ENCODE measurements at regions not wholly inside any gene's neighbourhood (a gene's known extent, or its start where the extent isn't known, plus 50 kb on each side); places are given as distances from the start of the nearest gene placed in this dataset.

- H3K4me3 ChIP-seq (ENCODE audit: low read depth, low read length), result no peak overlapping the region
- no peak for TF ChIP-seq CTCF (IDR thresholded peaks at IDR 0.05; ENCODE audit: insufficient read depth, low read depth, low read length)
- no peak for DNase-seq (ENCODE audit: low read depth)
These were observed 541.1 kb downstream of the ETS1 start for GRCh38 chr11:128046213-128046612.

GRCh38 chr11:128045094-128045725 is 542.1 kb downstream of the ETS1 start:
- TF ChIP-seq CTCF (IDR thresholded peaks at IDR 0.05; ENCODE audit: insufficient read depth, low read depth, low read length), result no peak
- DNase-seq (ENCODE audit: low read depth), result peak; percentile 39
- H3K4me3 ChIP-seq (ENCODE audit: low read depth, low read length), result no peak overlapping the region

- DNase-seq (ENCODE audit: low read depth), result no peak
These were observed 545.0 kb downstream of the ETS1 start for GRCh38 chr11:128042290-128042751.

GRCh38 chr11:128040603-128041002 is 546.8 kb downstream of the ETS1 start:
- no peak for TF ChIP-seq CTCF (IDR thresholded peaks at IDR 0.05; ENCODE audit: insufficient read depth, low read depth, low read length)
- no peak overlapping the region for H3K4me3 ChIP-seq (ENCODE audit: low read depth, low read length)
- peak; percentile 78 for DNase-seq (ENCODE audit: low read depth)

More at GRCh38 chr11:128042290-128042751, 545.0 kb downstream of the ETS1 start:
- no peak overlapping the region for H3K4me3 ChIP-seq (ENCODE audit: low read depth, low read length)
- TF ChIP-seq CTCF (IDR thresholded peaks at IDR 0.05; ENCODE audit: insufficient read depth, low read depth, low read length), result no peak

- H3K4me3 ChIP-seq (ENCODE audit: low read depth, low read length), result no peak overlapping the region
- DNase-seq (ENCODE audit: low read depth), result peak; percentile 91
- TF ChIP-seq CTCF (IDR thresholded peaks at IDR 0.05; ENCODE audit: insufficient read depth, low read depth, low read length), result peak; percentile 19
These were observed 548.0 kb downstream of the ETS1 start for GRCh38 chr11:128039140-128040021.

GRCh38 chr11:128036556-128037093 is 550.7 kb downstream of the ETS1 start:
- no peak for TF ChIP-seq CTCF (IDR thresholded peaks at IDR 0.05; ENCODE audit: insufficient read depth, low read depth, low read length)
- H3K4me3 ChIP-seq (ENCODE audit: low read depth, low read length), result no peak overlapping the region
- DNase-seq (ENCODE audit: low read depth), result no peak

Data from fibroblast of villous mesenchyme (primary cell).